ENCODE measurements at regions not wholly inside any gene's neighbourhood (a gene's known extent, or its start where the extent isn't known, plus 50 kb on each side); places are given as distances from the start of the nearest gene placed in this dataset.

DNA sequence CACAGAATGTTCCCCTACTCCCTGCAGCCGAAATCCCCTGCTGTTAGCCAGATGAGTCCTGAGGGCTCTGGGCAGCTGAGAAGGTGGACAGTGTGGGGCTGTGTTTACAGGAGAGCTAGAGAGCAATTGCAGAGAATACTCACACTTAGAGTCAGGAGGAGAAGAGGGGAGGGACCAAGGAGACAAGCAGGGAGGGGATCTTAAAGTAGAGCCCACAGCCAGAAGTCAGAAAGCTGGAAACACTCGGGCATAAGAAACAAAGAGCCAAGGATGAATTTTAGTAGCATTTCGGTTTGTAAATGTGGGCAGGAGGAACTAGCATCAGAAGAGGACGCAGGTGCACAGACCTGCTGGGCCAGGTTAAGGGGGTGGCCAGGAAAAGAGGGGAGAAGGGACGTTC is 1435.9 kb downstream of the BRD1 start:
- DNase-seq (ENCODE audit: low read depth, low spot score) (no peak), ATAC-seq (no peak)
- H3K4me2 ChIP-seq (ENCODE audit: low read length), result no peak overlapping the region
- no peak overlapping the region for H3K9ac ChIP-seq (ENCODE audit: low read length)
- no peaks in the 10 kb centered on the region for H3K36me3 ChIP-seq (ENCODE audit: control insufficient read depth in 1 of 2, insufficient read depth in 2 of 2, low read length in 2 of 2)
- BruUV-seq (replicated peaks), result no TSS peak
- no peak overlapping the region for H3K4me3 ChIP-seq (replicated peaks in 1 of 2; ENCODE audit: low read depth in 1 of 2, low read length in 2 of 2)
- RAD21 ChIA-PET (ENCODE audit: low non-redundant PET in 1 of 2, low total read pairs in 2 of 2, uncharacterized antibody in 2 of 2, unreplicated experiment in 2 of 2), result no interaction called here
- TF ChIP-seq, protein P1, sequence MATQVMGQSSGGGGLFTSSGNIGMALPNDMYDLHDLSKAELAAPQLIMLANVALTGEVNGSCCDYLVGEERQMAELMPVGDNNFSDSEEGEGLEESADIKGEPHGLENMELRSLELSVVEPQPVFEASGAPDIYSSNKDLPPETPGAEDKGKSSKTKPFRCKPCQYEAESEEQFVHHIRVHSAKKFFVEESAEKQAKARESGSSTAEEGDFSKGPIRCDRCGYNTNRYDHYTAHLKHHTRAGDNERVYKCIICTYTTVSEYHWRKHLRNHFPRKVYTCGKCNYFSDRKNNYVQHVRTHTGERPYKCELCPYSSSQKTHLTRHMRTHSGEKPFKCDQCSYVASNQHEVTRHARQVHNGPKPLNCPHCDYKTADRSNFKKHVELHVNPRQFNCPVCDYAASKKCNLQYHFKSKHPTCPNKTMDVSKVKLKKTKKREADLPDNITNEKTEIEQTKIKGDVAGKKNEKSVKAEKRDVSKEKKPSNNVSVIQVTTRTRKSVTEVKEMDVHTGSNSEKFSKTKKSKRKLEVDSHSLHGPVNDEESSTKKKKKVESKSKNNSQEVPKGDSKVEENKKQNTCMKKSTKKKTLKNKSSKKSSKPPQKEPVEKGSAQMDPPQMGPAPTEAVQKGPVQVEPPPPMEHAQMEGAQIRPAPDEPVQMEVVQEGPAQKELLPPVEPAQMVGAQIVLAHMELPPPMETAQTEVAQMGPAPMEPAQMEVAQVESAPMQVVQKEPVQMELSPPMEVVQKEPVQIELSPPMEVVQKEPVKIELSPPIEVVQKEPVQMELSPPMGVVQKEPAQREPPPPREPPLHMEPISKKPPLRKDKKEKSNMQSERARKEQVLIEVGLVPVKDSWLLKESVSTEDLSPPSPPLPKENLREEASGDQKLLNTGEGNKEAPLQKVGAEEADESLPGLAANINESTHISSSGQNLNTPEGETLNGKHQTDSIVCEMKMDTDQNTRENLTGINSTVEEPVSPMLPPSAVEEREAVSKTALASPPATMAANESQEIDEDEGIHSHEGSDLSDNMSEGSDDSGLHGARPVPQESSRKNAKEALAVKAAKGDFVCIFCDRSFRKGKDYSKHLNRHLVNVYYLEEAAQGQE (IDR thresholded peaks at IDR 0.05; ENCODE audit: low read depth), result no peak
- no peak for TF ChIP-seq EZH2phosphoT487 (IDR thresholded peaks at IDR 0.05; ENCODE audit: borderline replicate concordance)
- intact Hi-C loops (cut with micrococcal nuclease), result no loop called here
- no peaks in the 10 kb centered on the region for H3K79me2 ChIP-seq (ENCODE audit: insufficient read depth, low read length)
- H3K27me3 ChIP-seq (ENCODE audit: insufficient read depth, low read length), result peaks cover 4% of the 10 kb centered on the region
- POLR2A ChIA-PET, result no interaction called here
- no peaks in the 10 kb centered on the region for H3K4me1 ChIP-seq (ENCODE audit: control insufficient read depth in 1 of 2, insufficient read depth in 2 of 2, low read length in 2 of 2)
- peaks cover 0 to 2% of the 10 kb centered on the region in 2 experiments; a peak in 1 of 4 replicates for H3K9me3 ChIP-seq (ENCODE audit: control insufficient read depth in 1 of 2, insufficient read depth in 1 of 2, low read depth in 1 of 2, low read length in 2 of 2)
- H2AFZ ChIP-seq (ENCODE audit: low read depth, low read length, poor library complexity, severe bottlenecking), result no peak overlapping the region
- no peaks in the 10 kb centered on the region for H4K20me1 ChIP-seq (ENCODE audit: insufficient read depth)
- CTCF ChIA-PET, result no interaction called here
- no peaks in the 10 kb centered on the region for H3K9me2 ChIP-seq (ENCODE audit: insufficient read depth)
- no peak overlapping the region for H3K27ac ChIP-seq (ENCODE audit: low read depth, low read length)

DNA sequence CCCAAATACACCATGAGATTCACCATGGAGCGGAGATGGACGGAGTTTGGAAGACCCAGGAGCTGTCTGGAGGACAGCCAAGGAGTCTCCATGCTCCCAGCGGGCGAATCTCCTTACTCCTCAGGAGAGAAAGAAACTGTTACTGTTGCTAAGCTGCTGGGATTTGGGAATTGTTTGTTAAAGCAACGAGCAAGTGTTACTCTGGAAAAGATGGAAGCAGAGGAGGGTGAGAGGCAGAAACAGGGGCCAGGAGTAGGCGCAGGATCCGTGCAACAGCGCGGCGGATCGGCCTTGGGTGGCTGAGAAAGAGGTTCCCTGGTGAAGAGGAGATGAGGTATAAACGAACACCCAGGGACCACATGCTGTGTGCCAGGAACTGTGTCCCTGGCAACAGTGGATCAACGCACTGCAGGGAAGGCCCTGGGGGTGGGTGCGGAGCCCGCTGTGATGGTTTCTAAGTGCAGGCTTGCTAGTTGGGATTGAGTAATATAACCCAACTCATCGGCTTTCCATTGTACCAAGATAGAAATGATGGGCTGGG is 1436.4 kb downstream of the BRD1 start:
- no peaks in the 10 kb centered on the region for H3K36me3 ChIP-seq (ENCODE audit: control insufficient read depth in 1 of 2, insufficient read depth in 2 of 2, low read length in 2 of 2)
- H3K9me3 ChIP-seq (ENCODE audit: control insufficient read depth in 1 of 2, insufficient read depth in 1 of 2, low read depth in 1 of 2, low read length in 2 of 2), result peaks cover 0 to 2% of the 10 kb centered on the region in 2 experiments; a peak in 1 of 4 replicates
- no peaks in the 10 kb centered on the region for H4K20me1 ChIP-seq (ENCODE audit: insufficient read depth)
- DNase-seq (ENCODE audit: low read depth, low spot score) (no peak), ATAC-seq (no peak)
- no peaks in the 10 kb centered on the region for H3K79me2 ChIP-seq (ENCODE audit: insufficient read depth, low read length)
- ChIA-PET CTCF (no interaction called here), POLR2A (no interaction called here), RAD21 (ENCODE audit: low non-redundant PET in 1 of 2, low total read pairs in 2 of 2, uncharacterized antibody in 2 of 2, unreplicated experiment in 2 of 2) (no interaction called here)
- intact Hi-C loops (cut with micrococcal nuclease), result no loop called here
- H3K4me3 ChIP-seq (replicated peaks in 1 of 2; ENCODE audit: low read depth in 1 of 2, low read length in 2 of 2), result no peak overlapping the region
- no peaks in the 10 kb centered on the region for H3K9me2 ChIP-seq (ENCODE audit: insufficient read depth)
- no TSS peak for BruUV-seq (replicated peaks)
- H3K4me1 ChIP-seq (ENCODE audit: control insufficient read depth in 1 of 2, insufficient read depth in 2 of 2, low read length in 2 of 2), result no peaks in the 10 kb centered on the region
- no peak overlapping the region for H2AFZ ChIP-seq (ENCODE audit: low read depth, low read length, poor library complexity, severe bottlenecking)
- H3K9ac ChIP-seq (ENCODE audit: low read length), result no peak overlapping the region
- H3K4me2 ChIP-seq (ENCODE audit: low read length), result no peak overlapping the region
- H3K27me3 ChIP-seq (ENCODE audit: insufficient read depth, low read length), result peaks cover 4% of the 10 kb centered on the region
- no peak overlapping the region for H3K27ac ChIP-seq (ENCODE audit: low read depth, low read length)
- TF ChIP-seq, protein P1 (IDR thresholded peaks at IDR 0.05; ENCODE audit: low read depth), result no peak
- no peak for TF ChIP-seq CBX3 (IDR thresholded peaks at IDR 0.05; ENCODE audit: low read depth)
- no peak for TF ChIP-seq CEBPB (IDR thresholded peaks at IDR 0.05; ENCODE audit: low read depth)
- no peak for TF ChIP-seq POLR2A (IDR thresholded peaks at IDR 0.05; ENCODE audit: borderline replicate concordance, extremely low read depth, insufficient read depth, insufficient read length)
- TF ChIP-seq ZFX (IDR thresholded peaks at IDR 0.05), result no peak
- TF ChIP-seq, protein P2, sequence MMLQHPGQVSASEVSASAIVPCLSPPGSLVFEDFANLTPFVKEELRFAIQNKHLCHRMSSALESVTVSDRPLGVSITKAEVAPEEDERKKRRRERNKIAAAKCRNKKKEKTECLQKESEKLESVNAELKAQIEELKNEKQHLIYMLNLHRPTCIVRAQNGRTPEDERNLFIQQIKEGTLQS (IDR thresholded peaks at IDR 0.05), result no peak
- no peak for TF ChIP-seq FOSL1 (IDR thresholded peaks at IDR 0.05; ENCODE audit: low read depth)
- TF ChIP-seq, protein P3, sequence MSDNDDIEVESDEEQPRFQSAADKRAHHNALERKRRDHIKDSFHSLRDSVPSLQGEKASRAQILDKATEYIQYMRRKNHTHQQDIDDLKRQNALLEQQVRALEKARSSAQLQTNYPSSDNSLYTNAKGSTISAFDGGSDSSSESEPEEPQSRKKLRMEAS (IDR thresholded peaks at IDR 0.05), result no peak
- TF ChIP-seq POLR2AphosphoS5 (IDR thresholded peaks at IDR 0.05; ENCODE audit: low read depth, low read length), result no peak
- TF ChIP-seq JUND (IDR thresholded peaks at IDR 0.05), result no peak
- TF ChIP-seq YY1 (IDR thresholded peaks at IDR 0.05; ENCODE audit: extremely low read depth, insufficient replicate concordance, low read depth, low read length), result no peak
- TF ChIP-seq ZNF274 (IDR thresholded peaks at IDR 0.05; ENCODE audit: low read depth, low read length), result no peak
